Esophagus squamous epithelium (tissue), 5 donors: ENCODE measurements at regions not wholly inside any gene's neighbourhood (a gene's known extent, or its start where the extent isn't known, plus 50 kb on each side); places are given as distances from the start of the nearest gene placed in this dataset.
A peak's percentile ranks its signal among the peaks of the same experiment; 100 is the strongest.

Experiments
- DNase-seq: peaks from one replicate; lab custom pipeline; 2025; lab: John Stamatoyannopoulos, UW
- H3K27ac ChIP-seq, 4 donors: fragments of 200-600 bp; sonication (generic); one replicate each; pipeline ENCODE4 v1.5.1; 2016 to 2019; ENCODE audit warnings: mild to moderate bottlenecking in 1 of 4
- H3K27me3 ChIP-seq, 4 donors: fragments of 200-600 bp; sonication (generic); 1 replicate in 3 of 4; 2 replicates in 1 of 4; pipeline versions ENCODE4 v1.5.1 to v1.6.0; 2017 to 2021; ENCODE audit warnings: antibody characterized with exemption in 1 of 4
- H3K36me3 ChIP-seq, 3 donors: fragments of 200-600 bp; sonication (generic); one replicate each; pipeline ENCODE4 v1.5.1; 2016 to 2019
- H3K4me1 ChIP-seq, 3 donors: fragments of 200-600 bp; sonication (generic); one replicate each; pipeline ENCODE4 v1.5.1; 2017 to 2019
- H3K4me3 ChIP-seq, 4 donors: fragments of 200-600 bp; sonication (generic); 1 replicate in 3 of 4; 2 replicates in 1 of 4; pipeline ENCODE4 v1.5.1; 2016 to 2019; ENCODE audit warnings: mild to moderate bottlenecking in 2 of 4, moderate library complexity in 1 of 4
- H3K9me3 ChIP-seq, 3 donors: fragments of 200-600 bp; sonication (generic); one replicate each; pipeline ENCODE4 v1.5.1; 2016 to 2019
- POLR2A ChIP-seq, 4 donors: fragments of 450-650 bp; IDR thresholded peaks; one replicate each; pipeline ENCODE4 v1.6.1; 2017; ENCODE audit warnings: antibody characterized with exemption in 4 of 4, mild to moderate bottlenecking in 4 of 4, moderate library complexity in 3 of 4
- WGBS, 2 donors: methylation state at CpG; one replicate each; pipeline ENCODE4 v1.1.5; 2018; 5-methylcytosine and 5-hydroxymethylcytosine counted together
- intact Hi-C: fragments of 100-400 bp; cut with DNase I; formaldehyde crosslinking; loops from one replicate; pipeline ENCODE4 v1.15.0; 2022
- TF ChIP-seq, protein P1 (sequence below), 6 experiments: fragments of 450-650 bp in 4 of 6; fragments of 200-600 bp in 2 of 6; sonication (generic) in 2 of 6; IDR thresholded peaks; one replicate each; pipeline ENCODE4 v1.5.1; 2016 to 2019; ENCODE audit warnings: antibody characterized with exemption in 6 of 6, mild to moderate bottlenecking in 4 of 6, moderate library complexity in 4 of 6
- donor health status: DM: yes; HTN: yes; CAD: no.

- intact Hi-C loops = no loop called here
Measured at GRCh38 chr4:140302151-140302859, 71.1 kb upstream of the SCOC start.

GRCh38 chr4:140300271-140300970, 73.0 kb upstream of the SCOC start:
- Histone ChIP-seq H3K27me3 (no peaks in the 10 kb centered on the region), H3K9me3 (no peaks in the 10 kb centered on the region), H3K4me1 (peaks cover 0 to 43% (median 19%) of the 10 kb centered on the region in 3 donors), H3K27ac (no peak overlapping the region), H3K4me3 (no peak overlapping the region), H3K36me3 (no peaks in the 10 kb centered on the region)
- intact Hi-C loops = no loop called here
- no peak for TF ChIP-seq POLR2A (IDR thresholded peaks at IDR 0.05)
- TF ChIP-seq, protein P1, sequence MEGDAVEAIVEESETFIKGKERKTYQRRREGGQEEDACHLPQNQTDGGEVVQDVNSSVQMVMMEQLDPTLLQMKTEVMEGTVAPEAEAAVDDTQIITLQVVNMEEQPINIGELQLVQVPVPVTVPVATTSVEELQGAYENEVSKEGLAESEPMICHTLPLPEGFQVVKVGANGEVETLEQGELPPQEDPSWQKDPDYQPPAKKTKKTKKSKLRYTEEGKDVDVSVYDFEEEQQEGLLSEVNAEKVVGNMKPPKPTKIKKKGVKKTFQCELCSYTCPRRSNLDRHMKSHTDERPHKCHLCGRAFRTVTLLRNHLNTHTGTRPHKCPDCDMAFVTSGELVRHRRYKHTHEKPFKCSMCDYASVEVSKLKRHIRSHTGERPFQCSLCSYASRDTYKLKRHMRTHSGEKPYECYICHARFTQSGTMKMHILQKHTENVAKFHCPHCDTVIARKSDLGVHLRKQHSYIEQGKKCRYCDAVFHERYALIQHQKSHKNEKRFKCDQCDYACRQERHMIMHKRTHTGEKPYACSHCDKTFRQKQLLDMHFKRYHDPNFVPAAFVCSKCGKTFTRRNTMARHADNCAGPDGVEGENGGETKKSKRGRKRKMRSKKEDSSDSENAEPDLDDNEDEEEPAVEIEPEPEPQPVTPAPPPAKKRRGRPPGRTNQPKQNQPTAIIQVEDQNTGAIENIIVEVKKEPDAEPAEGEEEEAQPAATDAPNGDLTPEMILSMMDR (IDR thresholded peaks at IDR 0.05) = no peak
- WGBS, 2 donors = 29 to 49% methylated on average over 1 to 3 of the region's 4 CpGs
- DNase-seq = no peak

More at GRCh38 chr4:140302151-140302859, 71.1 kb upstream of the SCOC start:
- TF ChIP-seq, protein P1 (IDR thresholded peaks at IDR 0.05) = no peak
- WGBS, 2 donors = 77 to 86% methylated on average over 7 of the region's 7 CpGs
- H3K4me3 ChIP-seq = no peak overlapping the region
- H3K36me3 ChIP-seq = no peaks in the 10 kb centered on the region
- H3K27ac ChIP-seq = no peak overlapping the region
- H3K4me1 ChIP-seq = peaks cover 0 to 27% (median 2%) of the 10 kb centered on the region in 3 donors
- no peaks in the 10 kb centered on the region for H3K27me3 ChIP-seq
- no peaks in the 10 kb centered on the region for H3K9me3 ChIP-seq
- DNase-seq = no peak

- intact Hi-C loops = no loop called here
- TF ChIP-seq, protein P1 (IDR thresholded peaks at IDR 0.05) = no peak
- no peak for TF ChIP-seq POLR2A (IDR thresholded peaks at IDR 0.05)
- Histone ChIP-seq H3K4me1 (peaks cover 0 to 37% (median 19%) of the 10 kb centered on the region in 3 donors), H3K27me3 (no peaks in the 10 kb centered on the region), H3K27ac (no peak overlapping the region), H3K4me3 (no peak overlapping the region), H3K9me3 (no peaks in the 10 kb centered on the region), H3K36me3 (no peaks in the 10 kb centered on the region)
- DNase-seq = no peak
- WGBS, 2 donors = 73 to 89% methylated on average over 5 to 6 of the region's 7 CpGs
Measured at GRCh38 chr4:140298001-140298400, 75.4 kb upstream of the SCOC start.

GRCh38 chr4:140297221-140297570, 76.2 kb upstream of the SCOC start:
- no peak overlapping the region for H3K4me3 ChIP-seq
- peak overlapping the region in 2 of 4 donors; percentile 39 to 64 for H3K27ac ChIP-seq
- peaks cover 0 to 37% (median 19%) of the 10 kb centered on the region in 3 donors for H3K4me1 ChIP-seq
- H3K9me3 ChIP-seq = no peaks in the 10 kb centered on the region
- intact Hi-C loops = no loop called here
- no peak for TF ChIP-seq POLR2A (IDR thresholded peaks at IDR 0.05)
- TF ChIP-seq, protein P1 (IDR thresholded peaks at IDR 0.05) = no peak
- no peak for DNase-seq
- WGBS, 2 donors = 39% methylated on average over 5 to 7 of the region's 7 CpGs
- no peaks in the 10 kb centered on the region for H3K36me3 ChIP-seq
- no peaks in the 10 kb centered on the region for H3K27me3 ChIP-seq
